Activated naive CD4-positive, alpha-beta T cell treated with anti-CD3 and anti-CD28 coated beads, Interleukin-2, amount 10 ng/mL, durations not matched to agents 7 days and 5 days (primary cell): ENCODE measurements at regions not wholly inside any gene's neighbourhood (a gene's known extent, or its start where the extent isn't known, plus 50 kb on each side); places are given as distances from the start of the nearest gene placed in this dataset.

Experiments used
- CTCF ChIA-PET: fragments of 350-600 bp; sonication (Branson Sonifier 250); formaldehyde crosslinking; loops from one replicate; lab custom pipeline; 2021; ENCODE audit warnings: antibody characterized with exemption; lab: Charles Lee
- DNase-seq: peaks from one replicate; pipeline ENCODE4 v3.0.0-alpha.2; 2020
- H3K27ac Mint-ChIP-seq: one replicate; pipeline ENCODE4 v1.8.0; 2021; ENCODE audit warnings: mild to moderate bottlenecking, moderate library complexity, mixed read lengths
- H3K27me3 Mint-ChIP-seq: one replicate; pipeline ENCODE4 v1.8.0; 2021; ENCODE audit warnings: mild to moderate bottlenecking, mixed read lengths
- H3K36me3 Mint-ChIP-seq: one replicate; pipeline ENCODE4 v1.8.0; 2021; ENCODE audit warnings: mixed read lengths
- H3K4me1 Mint-ChIP-seq: one replicate; pipeline ENCODE4 v1.8.0; 2021; ENCODE audit warnings: mixed read lengths
- H3K4me3 Mint-ChIP-seq: one replicate; pipeline ENCODE4 v1.8.0; 2021; ENCODE audit warnings: mild to moderate bottlenecking, moderate library complexity, mixed read lengths
- H3K9me3 Mint-ChIP-seq: one replicate; pipeline ENCODE4 v1.8.0; 2021; ENCODE audit warnings: mixed read lengths

DNA sequence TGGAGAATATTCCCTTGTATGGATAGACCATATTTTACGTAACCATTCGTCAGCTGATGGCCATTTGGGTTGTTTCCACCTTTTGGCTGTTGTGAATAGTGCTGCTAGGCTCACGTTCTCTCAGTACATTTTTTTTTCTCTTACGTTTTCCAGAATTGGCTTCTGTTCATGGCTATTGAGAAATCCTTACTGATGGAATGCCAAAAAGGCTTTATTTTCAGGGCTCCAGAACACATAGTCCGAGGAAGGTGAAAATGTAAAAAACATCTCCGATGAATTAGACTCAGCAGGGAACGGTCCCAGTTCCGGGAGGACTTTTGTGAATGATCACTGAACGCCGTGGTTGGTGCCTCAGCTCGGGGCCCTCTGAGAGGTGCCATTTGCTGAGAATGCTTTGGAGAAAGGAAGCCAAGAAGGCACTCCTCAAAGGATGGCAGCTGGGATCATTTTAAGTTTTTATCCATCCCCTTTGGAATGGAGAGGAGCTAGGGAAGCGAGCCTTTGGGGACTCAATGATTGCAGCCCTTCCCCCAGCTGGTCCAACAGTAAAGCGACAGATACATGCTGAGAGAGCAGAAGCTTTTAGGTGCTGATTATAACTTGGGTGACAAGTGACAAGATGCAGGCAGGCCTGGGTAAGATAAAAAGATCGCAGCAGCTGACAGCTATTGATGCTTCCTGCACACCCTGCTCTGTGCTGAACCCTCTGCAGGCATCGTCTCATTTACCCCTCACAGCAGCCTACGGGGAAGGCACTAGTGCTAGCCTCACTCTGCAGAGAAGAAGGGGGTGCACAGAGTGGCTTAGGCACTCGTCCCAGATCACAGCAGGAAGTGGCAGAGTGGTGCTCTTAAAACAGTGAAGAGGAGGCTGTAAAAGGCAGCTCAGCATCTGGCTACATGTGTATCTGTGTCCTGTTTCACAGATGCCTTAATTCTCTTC lies 133.4 kb upstream of the KCNG1 start:
- peaks cover 40% of the 10 kb centered on the region for H3K27me3 Mint-ChIP-seq
- no peaks in the 10 kb centered on the region for H3K9me3 Mint-ChIP-seq
- H3K4me1 Mint-ChIP-seq, result no peaks in the 10 kb centered on the region
- H3K27ac Mint-ChIP-seq, result no peak overlapping the region
- DNase-seq, result no peak
- CTCF ChIA-PET, result no interaction called here
- H3K36me3 Mint-ChIP-seq, result no peaks in the 10 kb centered on the region
- H3K4me3 Mint-ChIP-seq, result no peak overlapping the region

DNA sequence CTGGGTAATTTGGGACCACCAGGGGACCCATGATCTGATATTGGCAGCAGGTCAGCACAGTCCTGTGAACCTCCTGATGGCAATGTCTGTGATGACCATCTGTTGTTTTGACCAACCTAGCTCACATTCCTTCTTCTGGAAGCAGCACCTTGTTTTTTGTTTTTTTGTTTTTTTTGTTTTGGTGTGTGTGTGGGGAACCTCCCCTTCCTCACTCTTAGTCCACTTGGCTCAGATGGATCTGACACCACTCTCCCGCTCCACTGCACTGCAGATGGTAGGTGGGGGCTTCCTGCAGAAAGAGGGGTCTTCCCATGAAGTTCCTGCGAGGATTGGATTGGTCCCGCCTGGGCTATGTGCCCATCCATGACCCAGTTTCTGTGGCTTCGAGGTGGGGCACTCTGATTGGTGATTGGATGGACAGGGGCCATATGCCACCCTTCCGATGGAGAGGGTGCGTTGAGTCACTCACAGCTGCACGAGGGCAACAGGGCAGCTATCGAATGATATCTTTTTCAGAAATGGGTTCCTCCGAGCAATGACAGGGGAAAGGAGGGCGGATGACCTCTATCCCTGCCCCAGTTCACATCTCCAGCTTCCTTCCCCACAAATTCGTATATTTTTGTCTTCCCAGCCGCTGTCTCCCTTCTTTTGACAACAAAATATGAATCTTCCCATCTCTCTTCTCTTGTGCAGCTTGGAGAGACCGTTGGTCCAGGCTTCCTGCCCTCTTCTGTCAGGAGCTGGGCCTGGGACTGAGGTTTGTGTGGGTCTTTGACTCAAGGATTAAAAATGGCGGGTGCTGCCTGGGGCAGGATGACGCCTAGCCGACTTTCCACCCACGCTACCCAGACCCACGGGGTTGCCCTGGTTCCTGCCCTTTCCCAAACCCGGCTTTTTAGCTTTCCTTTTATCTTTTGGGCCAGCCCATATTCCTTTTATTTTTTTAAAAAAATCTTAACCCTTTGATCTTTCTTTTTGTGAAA lies 132.1 kb upstream of the KCNG1 start:
- CTCF ChIA-PET, result no interaction called here
- peaks cover 40% of the 10 kb centered on the region for H3K27me3 Mint-ChIP-seq
- H3K4me3 Mint-ChIP-seq, result no peak overlapping the region

DNA sequence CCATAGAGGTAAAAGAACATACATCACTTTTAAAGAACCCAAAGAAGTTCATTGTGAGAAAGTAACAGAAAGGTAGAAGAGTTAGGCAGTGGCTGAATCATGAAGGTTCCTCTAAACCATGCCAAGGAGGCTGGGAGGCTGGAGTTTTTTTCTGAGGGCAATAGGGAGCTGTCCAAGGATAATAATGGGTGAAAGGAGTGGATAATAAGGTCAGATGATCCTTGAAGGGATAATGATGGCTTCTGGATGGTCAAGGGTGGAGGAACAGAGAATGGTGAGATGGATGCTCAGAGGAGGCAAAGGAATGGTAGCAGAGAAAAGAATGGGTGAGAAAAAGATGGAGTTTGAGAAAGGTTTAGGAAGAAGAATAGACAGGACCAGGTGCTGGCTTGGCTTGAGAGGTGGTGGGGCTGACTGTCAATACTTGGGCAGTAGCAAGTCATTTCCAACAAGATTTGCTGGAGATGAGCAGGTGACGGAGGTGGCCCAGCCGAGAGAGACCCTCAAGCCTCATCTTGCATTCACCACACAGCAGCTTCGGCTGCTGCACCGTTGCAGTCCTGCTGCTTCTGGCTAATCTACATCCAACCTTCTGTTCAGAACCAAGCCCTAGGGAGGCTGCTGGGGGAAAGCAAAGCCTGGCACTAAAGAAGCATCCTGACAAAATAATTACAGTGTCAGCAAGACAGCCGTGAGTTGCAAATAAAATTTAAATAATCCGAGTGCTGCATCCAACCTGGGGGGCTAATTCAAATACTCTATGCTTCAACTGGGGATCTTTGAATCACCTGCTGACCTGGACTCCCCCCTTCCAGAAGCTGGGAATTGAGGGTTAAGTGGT lies 131.2 kb upstream of the KCNG1 start:
- H3K27ac Mint-ChIP-seq, result no peak overlapping the region
- CTCF ChIA-PET, result no interaction called here
- DNase-seq, result no peak
- H3K4me3 Mint-ChIP-seq, result no peak overlapping the region
- H3K36me3 Mint-ChIP-seq, result no peaks in the 10 kb centered on the region
- no peaks in the 10 kb centered on the region for H3K9me3 Mint-ChIP-seq
- H3K27me3 Mint-ChIP-seq, result peaks cover 40% of the 10 kb centered on the region
- no peaks in the 10 kb centered on the region for H3K4me1 Mint-ChIP-seq

More for the DNA sequence above, 132.1 kb upstream of the KCNG1 start:
- H3K27ac Mint-ChIP-seq, result no peak overlapping the region
- no peaks in the 10 kb centered on the region for H3K36me3 Mint-ChIP-seq
- H3K9me3 Mint-ChIP-seq, result no peaks in the 10 kb centered on the region
- no peak for DNase-seq
- H3K4me1 Mint-ChIP-seq, result no peaks in the 10 kb centered on the region

- Mint-ChIP-seq H3K9me3 (no peaks in the 10 kb centered on the region), H3K27me3 (peaks cover 25% of the 10 kb centered on the region)
These were observed 126.0 kb upstream of the KCNG1 start for GRCh38 chr20:51148941-51149340.

DNA sequence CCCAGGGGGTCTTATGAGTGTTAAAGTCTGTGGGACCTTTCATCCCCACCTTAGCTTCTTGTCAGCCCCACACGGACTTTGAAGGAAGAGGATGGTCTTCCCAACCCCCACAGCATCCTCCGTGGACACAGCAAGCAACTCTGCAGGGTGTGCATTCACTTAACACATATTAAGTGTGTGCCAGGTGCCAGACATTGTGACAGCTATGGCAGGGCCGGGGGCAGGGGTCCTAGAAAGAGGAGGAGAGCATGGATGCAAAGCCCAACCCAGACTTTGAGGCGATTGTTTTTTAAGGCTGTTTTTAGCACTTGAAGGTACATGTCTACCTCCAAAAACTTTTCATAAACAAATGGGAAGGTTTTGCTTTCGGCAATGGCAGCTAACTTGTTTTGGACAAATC lies 121.6 kb upstream of the KCNG1 start:
- Mint-ChIP-seq H3K9me3 (no peaks in the 10 kb centered on the region), H3K27me3 (peaks cover 25% of the 10 kb centered on the region), H3K36me3 (no peaks in the 10 kb centered on the region), H3K4me1 (no peaks in the 10 kb centered on the region), H3K4me3 (no peak overlapping the region), H3K27ac (no peak overlapping the region)
- DNase-seq, result no peak
- CTCF ChIA-PET, result no interaction called here

More at GRCh38 chr20:51148941-51149340, 126.0 kb upstream of the KCNG1 start:
- H3K4me1 Mint-ChIP-seq, result no peaks in the 10 kb centered on the region
- DNase-seq, result no peak
- no peak overlapping the region for H3K27ac Mint-ChIP-seq
- H3K36me3 Mint-ChIP-seq, result no peaks in the 10 kb centered on the region
- CTCF ChIA-PET, result no interaction called here
- H3K4me3 Mint-ChIP-seq, result no peak overlapping the region

DNA sequence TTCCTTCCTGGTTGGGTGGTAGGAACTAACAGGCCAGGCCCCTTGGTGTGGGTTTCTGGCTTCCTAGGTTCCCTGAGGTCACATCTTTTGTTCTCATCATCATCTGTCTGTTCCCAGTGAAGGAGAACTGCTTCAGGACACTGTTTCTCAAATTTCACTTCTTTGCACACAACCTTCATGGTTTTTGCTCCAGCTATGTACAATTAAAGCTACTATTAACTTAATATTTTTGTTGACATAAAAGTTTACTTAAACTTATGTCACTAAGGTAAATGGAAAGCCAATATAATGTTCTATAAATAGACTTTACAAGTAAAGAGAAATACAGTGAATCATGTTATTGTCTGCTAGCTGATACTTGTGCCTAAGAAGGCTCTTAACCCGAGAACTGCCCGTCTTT lies 120.7 kb upstream of the KCNG1 start:
- H3K27me3 Mint-ChIP-seq, result peaks cover 29% of the 10 kb centered on the region
- no peaks in the 10 kb centered on the region for H3K4me1 Mint-ChIP-seq
- H3K27ac Mint-ChIP-seq, result no peak overlapping the region
- no peaks in the 10 kb centered on the region for H3K9me3 Mint-ChIP-seq
- H3K36me3 Mint-ChIP-seq, result no peaks in the 10 kb centered on the region
- CTCF ChIA-PET, result no interaction called here
- H3K4me3 Mint-ChIP-seq, result no peak overlapping the region
- no peak for DNase-seq

- CTCF ChIA-PET, result no interaction called here
These were observed 119.5 kb upstream of the KCNG1 start for GRCh38 chr20:51142448-51142847.

GRCh38 chr20:51140671-51141070 lies 117.8 kb upstream of the KCNG1 start:
- no peak for DNase-seq
- Mint-ChIP-seq H3K27ac (no peak overlapping the region), H3K4me3 (no peak overlapping the region), H3K36me3 (no peaks in the 10 kb centered on the region), H3K9me3 (no peaks in the 10 kb centered on the region), H3K27me3 (peaks cover 30% of the 10 kb centered on the region), H3K4me1 (no peaks in the 10 kb centered on the region)
- CTCF ChIA-PET, result interaction anchor here (1.0 kb wide), 1 partner anchor 8 kb away, joined by 3 read pairs; no protein-coding TSS in a partner anchor

More at GRCh38 chr20:51142448-51142847, 119.5 kb upstream of the KCNG1 start:
- no peaks in the 10 kb centered on the region for H3K9me3 Mint-ChIP-seq
- no peak for DNase-seq
- H3K36me3 Mint-ChIP-seq, result no peaks in the 10 kb centered on the region
- H3K27me3 Mint-ChIP-seq, result peaks cover 30% of the 10 kb centered on the region
- no peaks in the 10 kb centered on the region for H3K4me1 Mint-ChIP-seq
- no peak overlapping the region for H3K4me3 Mint-ChIP-seq
- H3K27ac Mint-ChIP-seq, result no peak overlapping the region

DNA sequence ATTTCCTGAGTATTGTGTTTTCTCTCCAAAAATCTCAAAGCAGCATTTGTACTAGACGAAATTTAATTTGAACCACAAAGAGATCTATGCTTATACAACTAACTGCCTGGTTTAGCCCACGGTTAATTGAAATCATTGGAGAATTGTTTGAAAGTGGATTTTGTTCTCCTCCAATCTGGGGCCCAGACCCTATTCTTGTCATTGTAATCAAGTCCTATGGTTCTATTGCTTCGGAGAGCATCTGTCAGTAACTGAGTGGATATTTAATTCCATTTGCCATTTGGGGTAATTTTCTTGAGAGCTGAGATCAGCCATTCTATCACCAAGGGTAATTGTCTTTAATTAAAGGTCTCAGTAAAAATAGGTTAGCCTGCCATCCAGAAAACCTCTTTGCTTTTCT lies 117.0 kb upstream of the KCNG1 start:
- no peak overlapping the region for H3K4me3 Mint-ChIP-seq
- CTCF ChIA-PET, result no interaction called here
- DNase-seq, result no peak
- no peaks in the 10 kb centered on the region for H3K4me1 Mint-ChIP-seq
- no peak overlapping the region for H3K27ac Mint-ChIP-seq
- no peaks in the 10 kb centered on the region for H3K36me3 Mint-ChIP-seq
- no peaks in the 10 kb centered on the region for H3K9me3 Mint-ChIP-seq
- H3K27me3 Mint-ChIP-seq, result peaks cover 23% of the 10 kb centered on the region

GRCh38 chr20:51138576-51138975 lies 115.7 kb upstream of the KCNG1 start:
- no peak for DNase-seq
- no peaks in the 10 kb centered on the region for H3K9me3 Mint-ChIP-seq
- H3K27ac Mint-ChIP-seq, result no peak overlapping the region
- no peaks in the 10 kb centered on the region for H3K4me1 Mint-ChIP-seq
- H3K36me3 Mint-ChIP-seq, result no peaks in the 10 kb centered on the region
- CTCF ChIA-PET, result interaction anchor here (0.6 kb wide), 1 partner anchor 274 kb away, joined by 4 read pairs; no protein-coding TSS in a partner anchor
- H3K4me3 Mint-ChIP-seq, result no peak overlapping the region
- peaks cover 10% of the 10 kb centered on the region for H3K27me3 Mint-ChIP-seq

DNA sequence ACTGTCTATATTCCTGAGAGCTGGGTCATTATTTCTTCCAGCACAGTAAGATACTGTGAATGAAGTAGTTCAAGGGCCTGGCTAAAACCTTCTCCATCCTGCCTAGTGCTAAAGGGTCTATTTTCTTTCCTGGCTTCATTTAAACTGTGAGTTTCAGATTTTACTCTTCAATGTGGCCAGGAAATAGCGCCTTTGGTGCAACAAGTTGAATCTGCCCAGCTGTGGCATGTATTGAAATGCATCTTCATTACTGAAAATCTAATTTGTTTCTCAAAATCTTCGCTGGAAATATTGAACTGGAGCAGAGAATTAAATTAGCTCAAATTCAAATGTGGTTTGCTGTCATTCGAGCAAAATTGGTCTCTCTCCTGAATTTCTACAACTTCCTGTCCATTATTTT lies 114.6 kb upstream of the KCNG1 start:
- H3K4me3 Mint-ChIP-seq, result no peak overlapping the region
- no peaks in the 10 kb centered on the region for H3K9me3 Mint-ChIP-seq
- no peaks in the 10 kb centered on the region for H3K4me1 Mint-ChIP-seq
- CTCF ChIA-PET, result no interaction called here
- no peak for DNase-seq
- no peaks in the 10 kb centered on the region for H3K36me3 Mint-ChIP-seq
- no peak overlapping the region for H3K27ac Mint-ChIP-seq
- peaks cover 9% of the 10 kb centered on the region for H3K27me3 Mint-ChIP-seq

DNA sequence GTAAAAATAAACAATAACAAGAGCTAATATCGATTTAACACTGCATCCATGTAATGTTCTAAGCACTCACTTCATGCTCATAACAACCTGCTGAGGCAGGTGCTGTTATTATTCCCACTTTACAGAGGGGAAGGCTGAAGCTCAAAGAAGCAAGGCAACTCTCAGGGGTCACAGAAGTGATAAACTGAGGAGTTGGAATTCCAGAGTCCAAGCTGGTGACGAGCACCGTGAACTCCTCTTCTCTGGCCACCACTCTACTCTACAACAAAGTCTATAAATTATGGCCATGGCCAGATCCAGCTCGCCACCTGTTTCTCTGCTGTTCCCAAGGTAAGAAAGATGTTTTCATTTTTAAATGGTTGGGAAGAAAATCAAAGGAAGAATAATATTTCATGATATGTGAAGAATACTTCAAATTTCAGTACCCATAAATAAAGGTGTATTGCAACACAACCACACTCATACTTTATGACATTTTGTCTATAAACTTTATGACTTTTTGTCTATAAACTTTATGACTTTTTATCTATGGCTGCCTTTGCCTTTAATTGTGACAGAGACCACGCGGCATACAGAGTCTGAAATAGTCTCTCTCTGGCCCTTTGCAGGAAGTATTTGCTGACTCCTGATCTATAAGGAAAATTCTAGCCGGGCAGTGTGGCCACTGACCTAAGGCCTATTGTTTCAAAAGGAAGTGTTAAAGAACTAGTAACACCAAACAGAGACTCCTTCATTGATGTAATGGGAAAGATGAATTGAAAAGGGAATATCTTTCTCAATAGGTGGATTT lies 113.2 kb upstream of the KCNG1 start:
- Mint-ChIP-seq H3K4me3 (no peak overlapping the region), H3K27me3 (peaks cover 14% of the 10 kb centered on the region), H3K4me1 (no peaks in the 10 kb centered on the region), H3K9me3 (no peaks in the 10 kb centered on the region), H3K27ac (no peak overlapping the region), H3K36me3 (no peaks in the 10 kb centered on the region)
- no peak for DNase-seq
- CTCF ChIA-PET, result no interaction called here

GRCh38 chr20:51134405-51134804 lies 111.5 kb upstream of the KCNG1 start:
- H3K36me3 Mint-ChIP-seq, result no peaks in the 10 kb centered on the region
- no peaks in the 10 kb centered on the region for H3K4me1 Mint-ChIP-seq
- no peak for DNase-seq
- H3K27me3 Mint-ChIP-seq, result peaks cover 19% of the 10 kb centered on the region
- CTCF ChIA-PET, result interaction anchor here (0.7 kb wide), 1 partner anchor 147 kb away, joined by 4 read pairs; no protein-coding TSS in a partner anchor
- no peaks in the 10 kb centered on the region for H3K9me3 Mint-ChIP-seq
- no peak overlapping the region for H3K4me3 Mint-ChIP-seq
- H3K27ac Mint-ChIP-seq, result no peak overlapping the region
